ENCODE measurements at regions not wholly inside any gene's neighbourhood (a gene's known extent, or its start where the extent isn't known, plus 50 kb on each side); places are given as distances from the start of the nearest gene placed in this dataset.

- Histone ChIP-seq H2BK120ac (replicated peaks; ENCODE audit: low read depth, low read length) (no peak overlapping the region), H3K36me3 (ENCODE audit: control insufficient read depth in 2 of 4, insufficient read depth in 4 of 4, low read length in 3 of 4) (no peaks in the 10 kb centered on the region), H3K9me3 (ENCODE audit: insufficient read depth in 2 of 2, low read depth in 1 of 2, low read length in 1 of 2) (no peaks in the 10 kb centered on the region), H2AK5ac (ENCODE audit: low read depth, low read length) (no peak overlapping the region), H3K4ac (replicated peaks; ENCODE audit: insufficient read length, low read depth, low read length) (no peak overlapping the region), H3K79me2 (ENCODE audit: control insufficient read depth in 1 of 2, insufficient read depth in 2 of 2, low read length in 2 of 2) (no peaks in the 10 kb centered on the region), H4K8ac (ENCODE audit: extremely low read depth, insufficient read depth, low read length) (no peak overlapping the region), H3K56ac (replicated peaks; ENCODE audit: insufficient read length, low read depth, low read length) (no peak overlapping the region), H3K14ac (ENCODE audit: insufficient read length) (no peak overlapping the region), H2AFZ (ENCODE audit: low read length) (no peak overlapping the region), H3K23ac (ENCODE audit: insufficient read length) (no peak overlapping the region), H2BK12ac (ENCODE audit: low read depth, low read length) (no peak overlapping the region), H4K91ac (replicated peaks; ENCODE audit: insufficient read length, low read length) (no peak overlapping the region), H3K23me2 (ENCODE audit: low read depth, low read length) (no peaks in the 10 kb centered on the region), H3K18ac (ENCODE audit: extremely low read depth, low read length) (no peak overlapping the region), H3K27ac (ENCODE audit: low read depth, low read length) (no peak overlapping the region), H3K4me2 (ENCODE audit: insufficient read depth in 1 of 2, low read depth in 2 of 2, low read length in 2 of 2) (no peak overlapping the region), H4K20me1 (replicated peaks in 1 of 2; ENCODE audit: control insufficient read depth in 1 of 2, insufficient read depth in 2 of 2, low read length in 2 of 2) (no peaks in the 10 kb centered on the region), H3K9ac (replicated peaks in 1 of 4; ENCODE audit: extremely low read depth in 1 of 4, low read depth in 3 of 4, low read length in 3 of 4) (no peak overlapping the region), H2BK5ac (ENCODE audit: low read depth, low read length) (no peak overlapping the region), H3K27me3 (replicated peaks in 1 of 4; ENCODE audit: control insufficient read depth in 3 of 4, extremely low read depth in 1 of 4, insufficient read depth in 3 of 4, low read length in 3 of 4) (no peaks in the 10 kb centered on the region), H4K5ac (ENCODE audit: insufficient read length, low read depth, low read length) (no peak overlapping the region), H3K4me1 (replicated peaks in 1 of 4; ENCODE audit: control insufficient read depth in 3 of 4, insufficient read depth in 4 of 4, low read length in 3 of 4) (no peaks in the 10 kb centered on the region), H3K79me1 (ENCODE audit: low read depth, low read length) (no peaks in the 10 kb centered on the region), H2BK20ac (ENCODE audit: low read length) (no peak overlapping the region), H3K4me3 (ENCODE audit: extremely low read depth in 1 of 4, insufficient read depth in 2 of 4, low read depth in 3 of 4, low read length in 4 of 4) (no peak overlapping the region), H2BK15ac (ENCODE audit: low read length) (no peak overlapping the region)
- TF ChIP-seq ASH2L (IDR thresholded peaks at IDR 0.05; ENCODE audit: low read length) (no peak), GABPA (IDR thresholded peaks at IDR 0.05; ENCODE audit: borderline replicate concordance, insufficient read depth, low read length) (no peak), NANOG (IDR thresholded peaks at IDR 0.05; ENCODE audit: insufficient read depth, low read depth, low read length, poor library complexity, severe bottlenecking) (no peak), POU5F1 (IDR thresholded peaks at IDR 0.05; ENCODE audit: low read depth, low read length) (no peak), EP300 (IDR thresholded peaks at IDR 0.05; ENCODE audit: borderline replicate concordance in 1 of 2, low read depth in 2 of 2, low read length in 2 of 2) (no peak), CEBPB (IDR thresholded peaks at IDR 0.05; ENCODE audit: low read depth, low read length) (no peak), MAFK (IDR thresholded peaks at IDR 0.05; ENCODE audit: low read depth, low read length) (no peak), CHD2 (IDR thresholded peaks at IDR 0.05; ENCODE audit: low read length) (no peak), HDAC6 (IDR thresholded peaks at IDR 0.05; ENCODE audit: low read depth, low read length) (no peak)
- ChIA-PET POLR2A (ENCODE audit: partially characterized antibody) (no interaction called here), CTCF (ENCODE audit: partially characterized antibody) (interaction anchor here (0.7 kb wide), 1 partner anchor 163 kb away, joined by 3 read pairs; no protein-coding TSS in a partner anchor)
- DNase-seq (ENCODE audit: low read depth in 1 of 2, low spot score in 2 of 2): no peak
- WGBS, 2 experiments (ENCODE audit: extremely low coverage in 1 of 2, insufficient coverage in 1 of 2, insufficient read length in 1 of 2, insufficient replicate concordance in 2 of 2, low coverage in 1 of 2, low lambda C conversion rate in 2 of 2, missing lambda C conversion rate in 1 of 2): 91% methylated on average over 3 of the region's 3 CpGs; no CpG with 5 or more reads in 1 of the 2 experiments
- no peak for FAIRE-seq
Observed at GRCh38 chr3:116897382-116897781, 187.8 kb downstream of the TUSC7 start.
